ENCODE measurements at regions not wholly inside any gene's neighbourhood (a gene's known extent, or its start where the extent isn't known, plus 50 kb on each side); places are given as distances from the start of the nearest gene placed in this dataset.

- DNase-seq: no peak
Observed at GRCh38 chr18:10057401-10057893, 143.6 kb downstream of the VAPA start.

GRCh38 chr18:10057894-10058791 lies 144.3 kb downstream of the VAPA start:
- DNase-seq: no peak

DNA sequence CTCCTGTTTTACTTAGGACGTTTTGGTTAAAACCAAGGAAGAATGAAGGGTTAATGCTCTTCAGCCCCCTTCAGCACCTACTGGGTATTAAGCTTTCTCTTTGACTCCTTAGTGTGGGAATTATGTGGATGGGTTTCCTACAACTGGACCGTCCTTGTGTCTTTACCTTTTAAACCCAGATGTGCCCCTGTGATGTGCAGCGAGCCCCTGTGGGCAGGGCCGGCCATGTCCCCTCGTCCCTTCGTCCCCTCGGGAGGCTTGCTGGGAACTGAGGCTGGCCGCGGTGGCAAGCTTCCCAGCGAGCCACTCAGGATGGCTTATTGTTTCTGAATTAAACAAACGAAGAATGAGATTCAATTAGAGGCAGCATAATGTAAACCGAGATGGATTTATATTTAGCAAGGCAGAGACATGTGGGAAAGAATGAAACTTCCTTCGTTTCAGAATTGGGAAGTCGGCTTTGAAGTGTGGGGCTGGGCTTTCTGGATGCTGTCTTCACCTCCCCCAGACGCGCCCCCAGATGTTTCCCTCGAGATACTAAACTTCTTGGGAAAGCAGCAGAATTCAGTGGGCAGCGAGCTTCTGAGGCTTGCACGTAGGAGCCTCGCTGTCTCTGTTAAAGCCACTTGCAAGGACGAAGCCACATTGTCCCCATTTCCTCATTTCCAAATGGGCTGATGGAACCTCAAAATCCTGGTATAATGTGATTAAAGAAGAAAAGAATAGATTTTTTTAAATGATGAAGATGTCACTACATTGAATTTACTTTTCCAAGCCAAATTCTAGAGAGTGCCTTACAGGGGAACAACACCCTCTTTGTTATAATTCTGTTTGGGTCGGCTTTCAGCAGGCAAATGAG lies 146.0 kb downstream of the VAPA start:
- no peak for DNase-seq

DNA sequence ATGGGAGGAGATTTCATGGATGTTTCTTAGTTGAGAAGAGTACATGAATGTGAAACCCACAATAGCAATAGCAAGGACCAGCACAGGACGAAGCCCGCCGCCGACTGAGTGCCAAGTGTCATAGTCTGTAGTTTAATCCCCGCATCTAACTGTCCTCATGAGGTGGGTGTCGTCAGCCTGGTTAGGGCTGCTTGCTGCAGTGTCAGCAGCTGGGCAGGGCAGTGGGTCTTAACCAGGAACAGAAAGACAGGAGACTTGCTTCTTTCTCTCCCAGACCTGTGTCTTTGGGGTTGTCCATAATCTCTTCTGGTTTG lies 146.6 kb downstream of the VAPA start:
- no peak for DNase-seq

- no peak for DNase-seq
Observed at GRCh38 chr18:10060841-10061240, 147.0 kb downstream of the VAPA start.

GRCh38 chr18:10061566-10062140 lies 147.8 kb downstream of the VAPA start:
- no peak for DNase-seq

DNA sequence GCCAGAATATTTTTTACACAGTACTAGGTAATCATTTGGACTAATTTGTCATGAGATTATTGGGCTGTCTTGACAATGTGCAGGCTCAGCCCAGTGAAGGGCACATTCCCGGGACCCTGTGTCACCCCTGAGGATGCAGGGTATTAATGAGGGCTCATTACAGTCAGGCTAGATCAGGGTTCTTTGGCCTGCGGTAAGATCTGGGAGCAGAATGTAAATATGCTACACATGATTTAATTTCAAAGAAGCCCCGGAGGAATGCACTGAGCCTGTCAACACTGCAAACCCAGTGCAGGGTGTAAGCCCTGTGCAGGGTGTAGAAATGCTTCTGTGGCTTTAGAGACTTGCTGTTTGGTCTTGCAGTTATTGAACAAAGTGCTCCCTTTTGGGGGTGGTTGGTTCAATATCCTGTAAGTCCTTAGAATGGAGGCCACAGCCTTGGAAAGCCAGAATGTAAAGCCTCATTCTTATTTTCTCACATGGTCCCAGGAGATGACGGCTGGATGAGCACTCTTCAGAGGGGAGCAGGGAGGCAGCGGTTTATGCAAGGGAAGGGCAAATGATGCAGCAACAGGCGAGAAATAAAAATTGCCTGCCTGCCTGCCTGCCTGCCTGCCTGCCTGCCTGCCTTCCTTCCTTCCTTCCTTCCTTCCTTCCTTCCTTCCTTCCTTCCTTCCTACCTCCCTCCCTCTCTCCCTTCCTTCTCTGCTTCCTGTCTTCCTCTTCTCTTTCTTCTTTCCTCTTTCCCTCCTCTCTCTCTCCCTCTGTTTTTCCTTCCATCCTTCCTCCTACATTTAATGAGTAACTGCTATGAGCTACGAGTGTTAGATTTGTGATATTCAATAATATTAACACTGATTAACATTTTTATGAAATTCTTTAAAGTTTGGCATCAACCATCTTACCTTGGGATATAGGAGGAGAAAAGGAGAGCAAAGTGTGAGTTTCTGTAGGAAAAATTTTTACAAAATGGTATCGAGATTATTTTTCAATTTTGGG lies 148.8 kb downstream of the VAPA start:
- DNase-seq: no peak

- DNase-seq: no peak
Observed at GRCh38 chr18:10063489-10063888, 149.7 kb downstream of the VAPA start.

- DNase-seq: no peak
Observed at GRCh38 chr18:10064267-10064666, 150.5 kb downstream of the VAPA start.

DNA sequence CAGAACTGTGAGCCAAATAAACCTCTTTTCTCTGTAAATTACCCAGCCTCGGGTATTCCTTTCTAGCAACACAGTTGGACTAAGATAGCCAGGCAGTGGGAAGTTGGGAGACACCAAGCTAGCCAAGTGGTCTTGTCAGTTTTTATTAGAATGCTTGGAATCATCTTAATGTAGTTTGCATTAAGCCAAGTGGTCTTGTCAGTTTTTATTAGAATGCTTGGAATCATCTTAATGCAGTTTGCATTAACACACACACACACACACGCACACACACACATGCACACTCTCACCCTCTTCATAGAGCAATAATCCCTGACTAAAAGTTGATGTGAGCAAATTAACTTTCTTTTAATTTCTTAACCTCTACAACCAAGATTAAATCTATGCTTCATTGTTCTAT lies 151.5 kb downstream of the VAPA start:
- no peak for DNase-seq

DNA sequence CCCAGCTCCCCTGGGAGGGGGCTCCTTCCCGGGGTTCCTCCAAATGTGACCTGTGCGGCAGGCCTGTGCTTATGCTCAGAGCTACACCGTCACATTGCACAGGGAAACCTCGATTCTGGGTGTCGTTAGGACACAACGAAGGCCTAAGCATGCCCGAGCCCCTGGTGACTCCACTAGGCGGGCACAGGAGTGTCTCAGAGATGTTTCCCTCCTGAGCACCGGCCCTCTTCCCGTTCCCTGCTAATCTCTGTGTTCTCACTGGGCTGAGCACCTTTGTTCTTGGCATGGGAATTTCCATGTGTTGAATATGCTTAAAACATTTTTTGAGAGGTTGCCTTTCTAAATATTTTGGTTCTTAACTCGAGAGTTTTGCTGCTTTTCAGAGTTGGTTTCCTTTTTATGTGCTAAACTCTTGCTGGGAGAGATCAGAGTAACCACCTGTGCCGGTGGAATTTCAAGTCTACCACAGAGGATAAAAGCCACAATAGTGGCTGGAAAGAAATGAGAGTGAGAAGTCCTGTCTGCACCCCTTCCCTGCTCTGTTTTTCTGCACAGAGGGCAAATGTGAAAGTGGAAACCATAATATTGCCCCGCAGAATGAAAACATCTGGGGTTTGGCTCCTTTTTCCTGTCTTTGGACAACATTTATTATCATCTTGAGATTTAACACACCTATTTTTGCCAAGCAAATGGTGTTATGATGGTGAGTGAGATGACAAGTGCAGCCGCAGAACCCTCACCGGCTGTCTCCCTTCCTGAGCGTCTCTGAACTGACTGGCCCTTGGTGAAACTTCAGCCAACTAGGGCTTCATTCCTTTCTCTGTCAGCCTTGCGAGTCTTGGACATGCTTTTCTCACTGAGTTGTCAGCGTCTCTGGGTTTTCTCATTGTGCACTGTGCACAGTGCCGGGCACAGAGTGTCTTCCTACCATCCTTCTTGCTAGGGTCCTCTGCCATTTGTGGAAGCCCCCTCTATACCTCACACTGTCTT lies 154.1 kb downstream of the VAPA start:
- DNase-seq: no peak

- no peak for DNase-seq
Observed at GRCh38 chr18:10068766-10069567, 155.2 kb downstream of the VAPA start.

DNA sequence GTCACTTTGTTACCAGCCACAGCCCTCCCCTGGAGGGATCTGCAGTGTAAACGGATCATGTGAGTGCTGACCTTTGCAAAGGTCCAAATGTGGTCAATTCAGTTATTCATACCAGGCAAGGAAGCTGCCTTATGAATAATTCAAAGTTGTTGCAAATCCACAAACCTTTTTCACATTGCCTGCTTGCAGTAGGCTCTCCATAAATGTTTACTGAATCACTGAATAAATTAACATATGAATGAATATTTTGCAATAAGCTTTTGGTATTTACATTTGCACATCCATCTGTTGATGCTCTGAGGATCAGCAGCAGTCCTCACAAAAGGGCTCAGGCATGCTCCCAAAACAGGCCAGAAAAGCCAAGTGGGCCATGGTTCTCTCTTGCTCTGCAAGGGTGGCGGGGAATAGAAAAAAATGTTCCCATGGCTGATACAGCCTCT lies 156.8 kb downstream of the VAPA start:
- no peak for DNase-seq

DNA sequence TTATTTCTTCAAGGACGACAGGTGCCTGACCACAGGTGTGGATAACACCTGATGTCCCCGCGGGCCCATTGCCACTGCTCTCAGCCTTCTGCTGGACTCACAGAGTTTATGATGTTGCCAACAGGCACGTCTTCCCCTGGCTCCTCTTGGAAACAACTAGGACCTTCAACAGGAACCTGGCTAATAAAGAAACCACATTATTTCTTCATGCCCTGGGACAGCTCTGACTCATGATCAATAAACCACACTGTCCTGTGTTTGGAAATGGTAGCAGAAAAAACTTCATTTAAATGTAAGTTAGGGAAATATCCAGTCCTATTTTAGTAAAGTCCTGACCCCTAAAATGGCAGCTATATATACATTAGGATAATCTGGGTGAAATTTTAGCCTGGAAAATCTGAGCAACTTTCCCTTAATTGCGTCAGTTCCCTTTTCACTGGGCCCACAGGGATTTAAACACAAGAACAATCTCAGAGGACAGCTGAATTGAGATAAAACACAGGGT lies 158.9 kb downstream of the VAPA start:
- no peak for DNase-seq

- DNase-seq: no peak
Observed at GRCh38 chr18:10074110-10074509, 160.3 kb downstream of the VAPA start.

DNA sequence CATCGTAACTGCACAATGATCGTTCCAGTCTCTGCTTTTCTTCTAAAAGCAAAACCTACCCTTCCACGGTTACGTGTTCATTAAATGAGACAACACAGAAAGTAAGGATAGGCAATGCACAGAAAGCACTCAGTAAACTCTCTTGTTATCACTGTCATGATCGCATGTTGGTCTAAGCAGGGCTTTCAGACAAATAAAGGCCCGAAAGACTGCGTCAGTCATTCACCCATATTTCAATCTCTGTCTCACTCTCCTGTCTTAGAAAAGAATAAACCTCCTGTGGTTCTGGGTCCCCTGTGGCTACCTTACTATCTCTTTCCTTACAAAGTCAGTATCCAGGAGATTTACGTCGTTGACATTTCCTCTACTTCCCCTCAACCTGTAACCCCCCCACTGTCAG lies 160.9 kb downstream of the VAPA start:
- DNase-seq: no peak

DNA sequence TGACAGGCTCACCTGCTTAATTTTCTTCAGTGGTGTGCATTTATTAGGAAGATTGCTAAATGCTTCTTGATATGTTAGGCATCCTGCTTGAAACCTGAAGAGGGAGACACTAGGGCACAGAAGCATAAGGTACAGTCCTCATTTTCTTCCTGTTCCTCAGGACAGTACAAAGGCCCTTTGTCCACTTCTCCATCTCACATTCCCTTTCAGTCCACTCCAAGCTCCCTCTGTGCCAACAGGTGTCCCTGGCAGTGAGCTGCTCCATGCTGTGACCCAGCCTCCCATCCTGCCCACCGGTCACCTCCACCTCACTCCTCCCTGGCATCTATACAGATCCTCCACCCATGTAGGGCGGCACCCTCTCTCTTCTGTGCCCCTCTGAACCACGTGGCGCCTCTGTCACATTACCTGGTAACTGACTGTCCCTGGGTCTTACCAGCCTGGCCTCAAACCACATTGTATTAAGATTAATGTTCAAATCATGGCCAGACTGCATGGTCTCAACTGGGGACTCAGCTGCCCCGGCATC lies 162.8 kb downstream of the VAPA start:
- no peak for DNase-seq

DNA sequence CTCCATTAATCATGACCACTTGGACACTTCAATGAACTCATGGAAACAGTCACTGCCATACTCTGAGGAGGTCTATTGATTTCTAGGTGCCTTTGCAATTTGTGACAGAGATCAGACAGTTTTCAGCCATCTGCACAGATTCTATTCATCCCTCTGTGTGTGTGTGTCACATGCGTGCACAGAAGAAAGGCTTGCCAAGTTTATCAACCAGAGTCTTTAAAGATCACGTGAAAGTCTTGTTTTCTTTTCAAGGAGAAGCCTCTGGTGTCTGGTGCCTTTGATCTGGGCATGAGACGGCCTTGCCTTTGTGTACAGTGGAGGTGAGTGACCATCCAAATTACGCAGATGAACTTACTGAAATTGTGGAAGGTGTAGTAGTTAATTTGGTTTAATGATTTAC lies 164.2 kb downstream of the VAPA start:
- DNase-seq: no peak

- DNase-seq: no peak
Observed at GRCh38 chr18:10080372-10080771, 166.6 kb downstream of the VAPA start.
